Islet of Langerhans (tissue), 1 donor: ENCODE measurements at regions not wholly inside any gene's neighbourhood (a gene's known extent, or its start where the extent isn't known, plus 50 kb on each side); places are given as distances from the start of the nearest gene placed in this dataset.
"Not testable (repeated sequence)": the region's sequence is repeated elsewhere in the genome, so short reads cannot be mapped to it uniquely, and the experiment has no call there.

Experiments
- FAIRE-seq: peaks from one replicate; lab custom pipeline; 2011; peaks lifted over from hg19 to GRCh38; lab: Jason Lieb, UNC

DNA sequence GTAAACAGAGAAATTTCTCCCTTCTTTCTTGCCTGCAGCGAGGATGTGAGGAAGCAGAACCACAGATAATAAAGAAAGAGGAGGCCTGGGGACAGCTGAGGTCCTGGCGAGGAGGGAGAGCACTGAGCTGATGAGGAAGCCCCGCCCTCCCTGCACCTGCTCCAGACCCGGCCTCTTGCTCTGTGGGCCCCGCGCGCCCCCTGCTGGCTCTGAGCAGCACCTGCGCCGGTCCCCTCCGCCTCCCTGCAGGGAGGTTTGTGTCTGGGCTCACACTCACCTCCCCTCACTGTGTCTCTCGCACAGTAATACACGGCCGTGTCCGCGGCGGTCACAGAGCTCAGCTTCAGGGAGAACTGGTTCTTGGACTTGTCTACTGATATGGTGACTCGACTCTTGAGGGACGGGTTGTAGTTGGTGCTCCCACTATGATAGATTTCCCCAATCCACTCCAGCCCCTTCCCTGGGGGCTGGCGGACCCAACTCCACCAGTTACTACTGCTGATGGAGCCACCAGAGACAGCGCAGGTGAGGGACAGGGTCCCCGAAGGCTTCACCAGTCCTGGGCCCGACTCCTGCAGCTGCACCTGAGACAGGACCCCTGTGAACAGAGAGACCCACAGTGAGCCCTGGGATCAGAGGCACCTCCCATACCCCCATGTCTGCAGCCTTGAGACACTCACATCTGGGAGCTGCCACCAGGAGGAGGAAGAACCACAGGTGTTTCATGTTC lies 485.4 kb downstream of the TMEM121 start:
- FAIRE-seq = not testable (repeated sequence)

DNA sequence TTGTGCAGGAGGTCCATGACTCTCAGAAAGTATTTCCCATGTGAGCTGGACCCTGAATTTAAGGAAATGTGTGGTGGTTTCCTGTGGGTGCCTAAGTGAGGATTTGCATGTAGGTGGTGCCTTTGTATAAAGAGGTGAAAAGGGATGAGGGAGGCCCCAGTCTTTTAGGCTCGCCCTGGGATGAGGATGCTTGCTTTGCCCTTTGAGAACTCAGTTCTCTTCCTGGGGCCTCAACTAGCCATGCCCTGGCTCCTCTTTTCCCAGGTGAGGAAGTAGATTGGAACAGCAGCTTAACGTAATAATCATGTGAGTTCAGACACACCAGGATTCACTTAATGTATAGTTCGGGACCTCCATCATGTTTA lies 486.0 kb downstream of the TMEM121 start:
- FAIRE-seq = not testable (repeated sequence)

DNA sequence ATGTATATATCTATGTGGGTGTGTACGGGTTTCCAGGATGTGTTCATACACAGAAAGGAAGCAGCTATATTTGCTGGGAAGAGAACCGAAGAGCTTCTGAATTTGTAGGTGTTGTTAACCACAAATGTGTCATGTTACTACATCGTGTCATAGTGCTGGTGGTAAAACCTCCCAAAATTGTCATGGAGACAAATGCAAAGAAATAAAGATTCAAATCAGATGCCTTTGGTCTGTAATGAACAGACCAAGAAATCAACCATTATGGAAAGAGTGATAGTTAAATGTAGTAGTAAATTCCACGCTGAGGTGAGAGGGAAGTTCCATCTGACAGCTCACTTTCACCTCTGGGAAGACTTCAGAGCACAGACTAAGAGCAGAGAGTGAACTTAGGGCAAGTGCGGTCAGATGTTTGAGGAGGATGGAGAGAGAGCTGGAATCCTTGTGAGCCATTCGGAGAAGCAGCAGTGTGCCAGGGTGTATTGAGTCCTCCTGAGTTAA lies 487.5 kb downstream of the TMEM121 start:
- no peak for FAIRE-seq

DNA sequence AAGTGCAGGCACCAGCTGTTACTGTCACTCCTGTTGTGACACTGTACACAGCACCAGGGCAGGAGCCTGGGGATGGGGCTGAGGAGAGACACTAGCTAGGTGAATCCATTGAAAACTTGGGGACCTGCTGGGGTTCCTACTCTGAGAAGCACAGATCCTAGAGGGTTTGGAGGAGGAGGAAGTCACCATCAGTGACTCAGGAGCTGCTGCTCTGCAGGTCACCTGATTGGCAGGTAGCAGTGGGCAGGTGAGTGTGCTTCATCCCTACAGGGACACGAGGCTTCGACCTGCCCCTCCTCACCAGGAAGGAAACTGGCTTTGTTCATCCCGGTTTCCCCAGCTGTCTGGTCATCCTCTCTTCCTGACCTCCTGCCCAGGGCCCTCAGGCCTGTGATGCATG lies 491.6 kb downstream of the TMEM121 start:
- not testable (repeated sequence) for FAIRE-seq

DNA sequence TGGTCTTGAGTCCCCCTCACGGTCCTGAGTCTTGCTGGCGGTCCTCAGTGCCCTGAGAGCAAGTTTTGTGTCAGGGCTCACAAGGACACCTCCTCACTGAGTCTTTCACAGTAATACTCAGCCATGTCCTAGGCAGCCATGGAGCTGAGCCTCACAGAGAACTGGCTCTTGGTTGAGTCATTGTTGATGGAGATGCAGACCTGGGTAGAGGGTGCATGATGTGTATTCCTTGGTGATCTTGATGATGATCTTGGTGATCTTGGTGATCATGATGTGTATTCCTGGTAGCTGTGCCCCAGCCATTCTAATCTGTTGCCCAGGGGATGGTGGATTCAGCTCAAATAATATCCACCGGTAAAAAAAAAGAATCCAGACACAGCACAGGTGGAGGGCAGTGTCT lies 495.4 kb downstream of the TMEM121 start:
- no peak for FAIRE-seq

DNA sequence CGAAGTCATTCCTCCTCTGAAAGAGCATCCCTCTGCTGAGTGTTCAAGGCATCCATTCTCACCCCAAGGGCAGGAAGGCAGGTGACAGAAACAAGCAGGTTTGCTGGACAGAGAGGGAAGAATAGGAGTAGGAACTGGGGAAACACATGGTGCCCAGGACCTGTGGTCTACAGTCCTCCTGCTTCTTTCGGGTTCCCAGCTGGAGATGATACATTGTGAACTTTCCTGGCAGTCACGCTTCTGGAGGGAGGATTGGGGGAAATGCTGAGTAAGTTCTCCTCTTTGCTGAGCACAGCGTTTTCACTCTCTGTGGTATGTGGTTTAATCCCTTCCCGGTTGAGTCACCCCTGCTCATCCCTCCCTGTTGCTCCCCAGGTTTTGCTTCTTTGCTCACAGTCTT lies 496.3 kb downstream of the TMEM121 start:
- FAIRE-seq = not testable (repeated sequence)

DNA sequence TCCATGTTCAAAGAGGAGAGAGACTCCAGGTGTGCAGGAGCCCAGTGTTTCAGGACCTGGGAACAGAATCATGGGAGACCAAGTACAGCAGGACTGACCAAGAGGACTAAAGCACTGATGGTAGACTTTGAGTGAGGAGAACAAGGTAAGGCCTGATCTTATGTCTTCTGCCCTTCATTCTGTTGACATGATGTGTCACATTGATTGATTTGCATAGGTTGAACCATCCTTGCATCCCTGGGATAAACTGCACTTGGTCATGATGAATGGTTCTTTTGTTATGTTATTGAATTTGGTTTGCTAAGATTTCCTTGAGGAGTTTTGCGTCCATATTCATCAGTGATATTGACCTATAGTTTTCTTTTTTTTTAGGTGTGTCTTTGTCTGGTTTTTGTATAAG lies 497.0 kb downstream of the TMEM121 start:
- FAIRE-seq = no peak

DNA sequence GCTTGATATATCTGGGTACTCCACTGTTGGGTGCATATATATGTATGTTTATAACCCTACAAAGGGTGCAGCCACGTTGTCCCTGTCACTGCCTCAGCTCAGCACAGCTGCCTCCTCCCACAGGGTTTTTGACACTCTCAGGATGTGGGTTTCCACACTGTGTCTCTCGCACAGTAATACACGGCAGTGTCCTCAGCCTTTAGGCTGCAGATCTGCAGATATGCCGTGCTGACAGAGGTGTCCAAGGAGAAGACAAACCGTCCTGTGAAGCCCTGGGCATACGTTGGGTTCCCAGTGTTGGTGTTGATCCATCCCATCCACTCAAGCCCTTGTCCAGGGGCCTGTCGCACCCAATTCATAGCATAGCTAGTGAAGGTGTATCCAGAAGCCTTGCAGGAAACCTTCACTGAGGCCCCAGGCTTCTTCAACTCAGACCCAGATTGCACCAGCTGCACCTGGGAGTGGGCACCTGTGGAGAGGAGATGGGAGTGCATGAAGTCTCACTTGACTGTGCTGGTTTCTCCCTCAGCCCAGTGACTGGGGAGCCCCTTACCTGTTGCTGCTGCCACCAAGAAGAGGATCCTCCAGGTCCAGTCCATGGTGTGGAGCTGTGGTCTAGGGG lies 498.7 kb downstream of the TMEM121 start:
- no peak for FAIRE-seq

DNA sequence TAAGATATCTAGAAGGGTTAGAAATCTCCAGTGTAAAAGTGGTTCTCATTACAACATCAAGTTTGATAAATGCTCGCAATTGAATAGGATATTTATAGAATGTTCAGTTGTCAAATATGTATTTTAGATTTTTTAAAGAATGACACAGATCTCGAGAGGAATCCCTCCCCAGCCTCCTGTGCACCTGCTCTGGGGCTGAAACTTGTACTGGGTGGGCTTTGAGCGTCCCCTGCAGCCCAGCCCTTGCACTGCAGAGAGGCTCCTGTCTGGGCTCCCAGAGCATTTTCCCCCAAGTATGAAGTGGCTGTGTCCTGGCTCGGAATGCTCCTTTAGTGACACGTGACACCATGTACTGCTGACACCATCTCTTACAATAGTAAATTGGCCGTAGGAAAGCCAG lies 499.6 kb downstream of the TMEM121 start:
- no peak for FAIRE-seq

DNA sequence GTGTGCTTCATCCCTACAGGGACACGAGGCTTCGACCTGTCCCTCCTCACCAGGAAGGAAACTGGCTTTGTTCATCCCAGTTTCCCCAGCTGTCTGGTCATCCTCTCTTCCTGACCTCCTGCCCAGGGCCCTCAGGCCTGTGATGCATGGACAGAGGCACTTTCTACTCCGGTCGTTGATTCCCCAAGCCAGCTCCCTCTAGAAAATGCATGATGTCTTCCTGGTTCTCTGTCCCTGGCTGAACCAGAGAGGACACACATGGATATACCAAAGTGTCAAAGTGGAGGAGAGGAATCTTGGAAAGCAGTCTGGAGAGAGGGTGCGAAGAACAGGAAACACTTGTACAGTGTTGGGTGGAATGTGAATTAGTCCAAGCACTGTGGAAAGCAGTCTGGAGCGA lies 501.4 kb downstream of the TMEM121 start:
- not testable (repeated sequence) for FAIRE-seq

DNA sequence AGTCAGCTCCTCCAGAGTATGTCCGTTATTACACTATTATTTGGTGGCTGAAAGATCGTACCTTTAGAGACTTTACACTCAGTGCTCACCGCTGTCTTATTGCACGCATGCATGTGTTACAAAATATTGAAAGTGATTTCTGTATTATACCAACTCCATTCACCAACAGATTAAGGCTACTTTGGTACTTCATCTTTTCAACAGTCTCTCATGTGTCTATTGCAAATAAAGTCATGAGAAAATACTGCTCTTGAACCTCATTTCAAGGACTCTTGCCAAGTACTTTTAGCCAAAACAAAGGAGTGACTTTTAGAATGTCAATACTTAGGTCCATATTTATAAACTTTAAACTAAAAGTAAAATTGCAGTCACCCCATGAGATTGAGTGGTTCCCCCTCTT lies 503.6 kb downstream of the TMEM121 start:
- FAIRE-seq = no peak

DNA sequence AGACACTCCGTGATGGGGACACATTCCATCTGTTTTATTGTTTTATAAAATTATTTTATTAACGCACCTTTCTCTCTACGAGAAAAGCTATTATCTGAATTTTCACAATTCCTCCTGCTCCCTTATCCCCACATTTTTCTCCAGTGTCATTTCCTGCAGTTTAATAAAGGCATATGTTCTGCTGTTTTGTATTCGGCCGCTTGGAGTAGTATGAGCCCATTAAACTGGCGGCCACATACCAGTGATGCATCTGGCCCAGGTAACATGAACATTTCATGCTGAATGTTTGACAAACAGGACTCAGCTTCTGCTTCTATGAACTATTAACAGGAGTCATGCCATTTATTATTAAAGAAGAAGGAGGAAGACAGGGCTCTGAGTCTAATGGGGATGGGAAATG lies 511.0 kb downstream of the TMEM121 start:
- FAIRE-seq = no peak

DNA sequence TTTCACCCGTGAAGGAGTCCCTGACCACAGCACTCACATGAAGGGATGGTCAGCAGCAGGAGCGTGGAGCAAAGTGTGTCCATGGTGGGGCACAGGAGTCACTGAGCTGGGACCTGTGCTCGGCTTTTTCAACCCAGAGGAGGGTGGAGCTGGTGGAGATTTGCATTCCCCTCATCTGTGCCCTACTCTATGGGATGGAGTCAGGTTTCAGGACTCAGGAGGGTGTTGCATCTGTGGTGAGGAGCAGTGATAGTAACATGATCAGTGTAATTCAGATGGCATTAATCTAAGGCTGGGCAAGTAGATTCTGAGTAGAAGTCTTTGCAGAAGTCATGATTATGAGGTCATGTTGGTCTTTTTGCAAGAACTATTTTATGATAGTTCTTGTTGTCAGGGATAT lies 511.9 kb downstream of the TMEM121 start:
- no peak for FAIRE-seq

DNA sequence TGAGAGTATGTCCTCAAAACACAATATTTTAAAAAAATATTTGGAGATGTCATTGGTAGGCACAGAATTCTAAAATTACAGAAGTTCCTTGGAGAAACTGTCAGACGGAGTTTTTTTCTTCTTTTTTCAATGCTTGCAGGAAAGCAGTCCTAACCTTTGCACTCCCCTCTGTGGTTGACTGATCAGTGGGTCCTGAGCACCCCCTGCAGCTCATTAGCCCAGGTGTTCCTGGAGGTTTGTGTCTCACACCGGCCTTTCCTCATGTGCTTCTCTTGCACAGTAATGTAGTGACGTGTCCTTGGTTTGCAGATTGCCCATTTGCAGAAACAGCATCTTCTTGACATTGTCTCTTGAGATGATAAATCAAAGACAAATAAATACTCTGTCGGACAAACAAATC lies 513.0 kb downstream of the TMEM121 start:
- no peak for FAIRE-seq

DNA sequence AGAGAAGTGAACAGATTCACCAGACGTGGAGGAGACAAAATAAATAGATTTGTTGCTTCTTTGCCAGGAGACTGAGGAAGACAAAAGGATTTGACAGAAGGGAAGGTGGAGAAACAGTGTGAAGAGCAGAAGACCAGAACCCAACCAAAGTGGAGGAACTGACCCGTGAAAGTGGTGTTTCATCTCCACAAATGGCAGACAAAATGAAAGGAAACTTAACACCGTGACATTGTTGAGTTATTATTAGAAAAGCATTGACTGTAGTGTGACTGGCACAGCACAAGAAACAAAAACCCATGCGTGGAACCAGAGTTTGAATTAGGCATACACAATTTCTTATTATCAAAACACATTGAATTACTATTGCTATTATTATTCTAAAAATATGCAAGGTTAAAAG lies 518.1 kb downstream of the TMEM121 start:
- FAIRE-seq = no peak

DNA sequence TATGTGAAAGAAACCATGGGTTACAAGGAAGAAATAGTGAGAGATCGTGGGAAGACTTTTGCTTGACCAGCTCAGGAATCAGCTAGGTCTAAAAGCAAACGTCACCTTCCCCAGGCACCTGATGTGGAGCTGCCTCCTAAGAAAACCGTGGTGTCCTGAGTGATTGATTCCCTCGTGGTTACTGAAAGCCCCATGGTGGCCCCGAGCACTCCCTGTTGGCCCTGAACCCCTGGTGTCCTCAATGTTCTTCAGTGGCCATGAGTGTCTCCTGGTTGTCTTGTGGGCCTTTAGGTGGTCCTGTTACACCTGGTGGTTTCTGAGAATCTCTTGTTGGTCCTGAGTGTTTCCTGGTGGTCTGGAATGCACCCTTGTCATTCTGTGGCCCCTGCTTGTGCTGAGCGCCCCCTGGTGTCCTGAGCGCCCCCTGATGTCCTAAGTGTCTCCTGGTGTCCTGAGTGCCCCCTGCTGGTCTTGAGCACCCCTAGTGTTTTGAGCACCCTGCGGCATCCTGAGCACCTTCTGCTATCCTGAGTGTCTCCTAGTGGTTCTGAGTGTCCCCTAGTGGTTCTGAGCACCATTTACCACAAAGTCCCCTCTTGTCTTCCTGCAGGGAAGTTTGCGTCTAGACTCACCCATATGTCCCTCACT lies 518.7 kb downstream of the TMEM121 start:
- FAIRE-seq = no peak

DNA sequence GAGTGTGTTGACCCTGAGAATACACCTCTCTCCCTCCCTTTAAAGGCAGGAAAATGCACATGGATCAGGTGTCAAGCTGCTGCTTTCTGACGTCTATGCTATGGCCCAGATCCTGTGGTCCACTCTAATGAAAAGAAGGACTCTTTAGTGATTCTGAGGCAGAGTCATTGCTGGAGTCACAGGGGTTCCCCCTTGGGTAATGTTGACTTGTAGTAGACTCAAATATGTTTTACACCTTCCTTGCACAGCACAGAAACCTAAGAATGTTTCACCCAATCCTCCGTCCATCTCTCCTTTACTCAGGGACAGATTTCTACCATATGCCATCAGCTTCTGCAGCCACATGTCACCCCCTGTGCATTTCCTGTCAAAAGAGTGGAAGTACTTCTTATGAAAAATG lies 525.4 kb downstream of the TMEM121 start:
- FAIRE-seq = no peak

DNA sequence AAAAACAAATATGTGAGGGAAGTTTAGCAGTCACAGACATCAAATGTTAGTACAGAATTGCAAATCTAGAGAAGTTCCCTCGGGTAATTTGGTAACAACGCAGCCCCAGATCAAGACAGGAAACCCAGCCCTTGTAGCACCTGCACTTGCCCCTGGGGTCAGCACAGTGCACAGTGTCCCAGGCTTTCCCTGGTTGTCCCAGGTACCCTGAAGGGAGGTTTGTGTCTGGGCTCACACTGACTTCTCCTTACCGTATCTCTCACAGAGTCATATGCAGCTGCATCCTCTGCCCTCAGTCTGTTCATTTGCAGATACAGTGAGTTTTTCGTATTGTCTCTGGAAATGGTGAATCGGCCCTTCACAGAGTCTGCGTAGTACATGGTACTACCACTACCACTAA lies 528.9 kb downstream of the TMEM121 start:
- FAIRE-seq = no peak

DNA sequence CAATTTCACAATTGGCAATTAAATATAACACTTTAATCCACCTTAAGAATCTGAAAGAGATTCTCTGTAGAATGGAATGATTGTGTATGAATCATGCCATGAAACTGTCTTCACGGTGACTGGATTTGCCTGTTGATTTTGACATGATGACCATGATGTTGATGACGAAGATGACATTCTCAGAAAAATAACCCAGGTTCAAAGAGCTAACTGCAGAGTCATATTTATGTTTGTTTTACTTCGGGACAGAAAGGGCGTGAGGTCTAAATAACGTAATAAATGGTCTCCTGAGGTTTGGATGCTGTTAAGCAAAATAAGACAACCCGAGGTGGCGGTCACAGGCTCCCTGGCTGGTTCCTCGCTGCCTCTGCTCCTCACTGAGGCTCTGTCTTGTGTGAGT lies 532.0 kb downstream of the TMEM121 start:
- FAIRE-seq = no peak

DNA sequence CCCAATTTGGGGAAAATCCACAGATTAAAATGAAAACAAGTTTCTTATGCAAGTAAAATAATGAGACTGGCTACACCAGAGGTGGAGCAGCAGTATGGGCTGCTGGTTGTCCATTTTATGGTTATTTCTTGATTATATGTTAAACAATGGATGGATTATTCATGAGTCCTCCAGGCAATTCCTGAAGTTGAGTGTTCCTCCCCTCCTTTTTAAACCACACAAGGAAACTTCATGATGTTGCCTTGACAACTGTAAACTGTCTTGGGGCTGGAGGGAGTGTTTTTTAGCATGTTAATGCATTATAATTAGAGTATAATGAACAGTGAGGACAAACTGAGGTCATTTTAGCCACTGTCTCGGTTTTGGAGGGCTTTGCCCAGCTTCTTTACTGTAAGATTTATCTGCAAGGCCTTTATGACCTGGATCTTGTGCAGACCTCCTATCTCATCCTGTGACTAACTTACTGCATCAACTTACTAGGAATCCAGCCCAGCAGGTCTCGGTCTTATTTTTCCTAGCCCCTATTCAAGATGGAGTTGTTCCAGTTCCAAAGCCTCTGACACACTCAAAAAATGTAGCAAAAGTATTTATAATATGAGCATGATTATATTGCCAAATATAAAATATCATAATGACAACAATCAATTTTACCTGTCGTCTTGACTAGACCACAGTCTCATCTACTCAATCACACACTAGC lies 534.0 kb downstream of the TMEM121 start:
- no peak for FAIRE-seq

DNA sequence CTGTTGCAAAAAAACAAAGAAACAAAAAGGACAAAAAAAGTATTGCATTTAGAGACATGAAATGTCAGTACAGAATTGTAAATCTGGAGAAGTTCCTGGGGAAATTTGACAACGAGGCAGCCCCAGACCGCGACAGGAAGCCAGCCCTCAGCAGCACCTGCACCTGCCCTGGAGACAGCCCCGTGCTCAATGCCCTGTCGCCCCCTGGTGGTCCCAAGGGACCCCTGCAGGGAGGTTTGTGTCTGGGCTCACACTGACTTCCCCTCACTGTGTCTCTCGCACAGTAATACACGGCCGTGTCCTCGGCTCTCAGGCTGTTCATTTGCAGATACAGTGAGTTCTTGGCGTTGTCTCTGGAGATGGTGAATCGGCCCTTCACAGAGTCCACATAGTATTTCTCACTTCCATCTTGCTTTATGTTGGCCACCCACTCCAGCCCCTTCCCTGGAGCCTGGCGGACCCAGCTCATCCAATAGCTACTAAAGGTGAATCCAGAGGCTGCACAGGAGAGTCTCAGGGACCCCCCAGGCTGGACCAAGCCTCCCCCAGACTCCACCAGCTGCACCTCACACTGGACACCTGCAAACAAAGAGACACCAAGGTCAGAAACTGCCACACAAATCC lies 535.6 kb downstream of the TMEM121 start:
- FAIRE-seq = not testable (repeated sequence)

DNA sequence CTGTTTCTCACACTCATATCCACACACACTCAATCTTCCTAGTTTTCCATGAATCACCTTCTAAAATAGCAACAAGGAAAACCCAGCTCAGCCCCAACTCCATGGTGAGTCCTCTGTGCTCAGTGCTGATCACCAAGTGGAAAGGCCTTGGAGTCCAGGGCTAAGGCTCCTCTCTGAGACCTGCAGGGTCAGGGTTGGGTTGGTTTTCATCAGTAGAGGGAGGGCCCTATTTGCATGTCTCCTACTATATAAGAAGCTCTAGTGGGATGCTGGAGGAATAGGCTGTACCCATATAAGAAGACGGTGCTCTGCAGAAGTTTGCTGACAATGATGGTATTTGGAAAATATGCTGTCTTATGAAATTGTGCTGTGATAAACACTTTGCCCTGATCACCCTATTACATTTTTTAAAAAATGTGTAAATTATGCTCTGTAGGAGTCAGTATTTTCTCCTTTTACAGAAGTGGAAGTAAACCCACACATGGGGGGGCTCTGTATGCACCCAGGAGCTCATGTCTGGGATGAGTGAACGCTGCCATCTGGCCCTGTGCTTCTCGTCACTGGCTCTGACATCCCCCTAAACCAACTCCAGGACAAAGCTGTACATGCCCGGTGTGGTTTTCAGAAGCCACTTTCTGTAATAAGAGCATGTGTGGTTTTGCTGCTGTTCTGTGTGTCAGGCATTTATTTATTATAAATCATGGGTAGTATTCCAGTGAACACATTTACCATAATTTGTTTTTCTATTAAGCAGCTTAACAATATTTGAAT lies 536.3 kb downstream of the TMEM121 start:
- no peak for FAIRE-seq
